ENCODE measurements at regions not wholly inside any gene's neighbourhood (a gene's known extent, or its start where the extent isn't known, plus 50 kb on each side); places are given as distances from the start of the nearest gene placed in this dataset.

GRCh38 chr5:67732921-67733320 lies 482.6 kb upstream of the PIK3R1 start:
- Mint-ChIP-seq H3K36me3 (ENCODE audit: insufficient read depth in 1 of 3, low read depth in 3 of 3) (no peaks in the 10 kb centered on the region; a peak in 2 of 7 replicates), H3K9me3 (peaks cover 0 to 3% of the 10 kb centered on the region in 2 experiments; a peak in 2 of 5 replicates), H3K27me3 (ENCODE audit: low read depth) (no peaks in the 10 kb centered on the region), H3K27ac (no peak overlapping the region), H3K4me1 (peaks cover 19 to 20% of the 10 kb centered on the region in 2 experiments), H3K4me3 (no peak overlapping the region)
- no peak overlapping the region for H2BK5ac ChIP-seq (ENCODE audit: insufficient read length, low read length)
- no peaks in the 10 kb centered on the region for H3K9me3 ChIP-seq (ENCODE audit: control insufficient read depth, low read depth, low read length)
- H3K27me3 ChIP-seq (ENCODE audit: insufficient read depth, low read length) = no peaks in the 10 kb centered on the region
- H3K18ac ChIP-seq (ENCODE audit: insufficient read length, low read depth, low read length) = no peak overlapping the region
- no peak overlapping the region for H2AK5ac ChIP-seq (ENCODE audit: insufficient read length, low read length)
- no peak overlapping the region for H2BK12ac ChIP-seq (ENCODE audit: insufficient read length, low read depth, low read length)
- H3K27ac ChIP-seq (ENCODE audit: insufficient read length, low read depth, low read length) = no peak overlapping the region
- H4K8ac ChIP-seq (replicated peaks; ENCODE audit: insufficient read length, low read depth, low read length) = no peak overlapping the region
- WGBS (ENCODE audit: extremely low coverage, insufficient read length, low lambda C conversion rate) = no CpG with 5 or more reads among the region's 2 CpGs
- no peak overlapping the region for H3K14ac ChIP-seq (ENCODE audit: insufficient read depth, low read length)
- H2BK20ac ChIP-seq (ENCODE audit: low read depth, low read length, poor library complexity, severe bottlenecking) = no peak overlapping the region
- no peaks in the 10 kb centered on the region for H3K79me1 ChIP-seq (ENCODE audit: insufficient read depth, low read depth, low read length, poor library complexity, severe bottlenecking)
- no peak overlapping the region for H3K9ac ChIP-seq (ENCODE audit: extremely low read depth, insufficient read length, low read length)
- H2BK15ac ChIP-seq (ENCODE audit: low read depth, low read length) = no peak overlapping the region
- no peaks in the 10 kb centered on the region for H3K79me2 ChIP-seq (ENCODE audit: insufficient read depth, low read length)
- H3K56ac ChIP-seq (ENCODE audit: insufficient read length, low read depth, low read length) = no peak overlapping the region
- no peak overlapping the region for H4K5ac ChIP-seq (ENCODE audit: insufficient read length, low read depth, low read length)
- no peak overlapping the region for H3K23ac ChIP-seq (ENCODE audit: insufficient read length, low read depth, low read length)
- TF ChIP-seq CTCF (conservative IDR thresholded peaks at IDR 0.05) = no peak
- no peak for DNase-seq
- no peak overlapping the region for H2AFZ ChIP-seq (ENCODE audit: low read length)
- H3K4me1 ChIP-seq (ENCODE audit: insufficient read depth, low read length) = no peaks in the 10 kb centered on the region; the same call in 1 of the 2 replicates
- no peaks in the 10 kb centered on the region for H3K23me2 ChIP-seq (ENCODE audit: insufficient read length, low read depth, low read length, poor library complexity, severe bottlenecking)
- no peak overlapping the region for H3K4me2 ChIP-seq (ENCODE audit: insufficient read depth, insufficient read length, low read length)
- H4K20me1 ChIP-seq (ENCODE audit: control insufficient read depth, insufficient read depth, insufficient read length) = no peaks in the 10 kb centered on the region
- H2BK120ac ChIP-seq (ENCODE audit: low read depth, low read length, poor library complexity, severe bottlenecking) = no peak overlapping the region
- no peak overlapping the region for H4K91ac ChIP-seq (ENCODE audit: insufficient read length, low read depth, low read length)
- H3T11ph ChIP-seq (ENCODE audit: low read length) = no peak overlapping the region
- no peak overlapping the region for H3K4ac ChIP-seq (ENCODE audit: low read depth, low read length)
